ENCODE measurements at regions not wholly inside any gene's neighbourhood (a gene's known extent, or its start where the extent isn't known, plus 50 kb on each side); places are given as distances from the start of the nearest gene placed in this dataset.

- DNase-seq, result no peak
Observed at GRCh38 chr5:1706021-1706420, 93.6 kb downstream of the MRPL36 start.

- DNase-seq, result no peak
Observed at GRCh38 chr5:1704676-1705075, 95.0 kb downstream of the MRPL36 start.

GRCh38 chr5:1704266-1704665 is 95.4 kb downstream of the MRPL36 start:
- DNase-seq, result no peak

- no peak for DNase-seq
Observed at GRCh38 chr5:1703352-1704050, 96.1 kb downstream of the MRPL36 start.

- no peak for DNase-seq
Observed at GRCh38 chr5:1702318-1702717, 97.3 kb downstream of the MRPL36 start.

GRCh38 chr5:1701884-1702283 is 97.8 kb downstream of the MRPL36 start:
- DNase-seq, result no peak

- DNase-seq, result no peak
Observed at GRCh38 chr5:1701216-1701864, 98.3 kb downstream of the MRPL36 start.

- no peak for DNase-seq
Observed at GRCh38 chr5:1699394-1699793, 100.2 kb downstream of the MRPL36 start.

- no peak for DNase-seq
Observed at GRCh38 chr5:1698589-1699316, 100.9 kb downstream of the MRPL36 start.

- no peak for DNase-seq
Observed at GRCh38 chr5:1692381-1692780, 107.3 kb downstream of the MRPL36 start.

- no peak for DNase-seq
Observed at GRCh38 chr5:1687301-1687970, 112.2 kb downstream of the MRPL36 start.

GRCh38 chr5:1686016-1686802 is 113.4 kb downstream of the MRPL36 start:
- no peak for DNase-seq

- no peak for DNase-seq
Observed at GRCh38 chr5:1685066-1685465, 114.6 kb downstream of the MRPL36 start.

GRCh38 chr5:1681955-1682354 is 117.7 kb downstream of the MRPL36 start:
- DNase-seq, result no peak

GRCh38 chr5:1673042-1673677 is 126.5 kb downstream of the MRPL36 start:
- no peak for DNase-seq

GRCh38 chr5:1672396-1672795 is 127.2 kb downstream of the MRPL36 start:
- DNase-seq, result no peak

GRCh38 chr5:1671351-1671750 is 128.3 kb downstream of the MRPL36 start:
- no peak for DNase-seq

- no peak for DNase-seq
Observed at GRCh38 chr5:1670351-1670750, 129.3 kb downstream of the MRPL36 start.

GRCh38 chr5:1669276-1670155 is 130.1 kb downstream of the MRPL36 start:
- DNase-seq, result no peak

- DNase-seq, result no peak
Observed at GRCh38 chr5:1668141-1668721, 131.4 kb downstream of the MRPL36 start.

Data from right kidney (tissue), 1 donor.